ENCODE measurements at regions not wholly inside any gene's neighbourhood (a gene's known extent, or its start where the extent isn't known, plus 50 kb on each side); places are given as distances from the start of the nearest gene placed in this dataset.

- TF ChIP-seq, protein P1, sequence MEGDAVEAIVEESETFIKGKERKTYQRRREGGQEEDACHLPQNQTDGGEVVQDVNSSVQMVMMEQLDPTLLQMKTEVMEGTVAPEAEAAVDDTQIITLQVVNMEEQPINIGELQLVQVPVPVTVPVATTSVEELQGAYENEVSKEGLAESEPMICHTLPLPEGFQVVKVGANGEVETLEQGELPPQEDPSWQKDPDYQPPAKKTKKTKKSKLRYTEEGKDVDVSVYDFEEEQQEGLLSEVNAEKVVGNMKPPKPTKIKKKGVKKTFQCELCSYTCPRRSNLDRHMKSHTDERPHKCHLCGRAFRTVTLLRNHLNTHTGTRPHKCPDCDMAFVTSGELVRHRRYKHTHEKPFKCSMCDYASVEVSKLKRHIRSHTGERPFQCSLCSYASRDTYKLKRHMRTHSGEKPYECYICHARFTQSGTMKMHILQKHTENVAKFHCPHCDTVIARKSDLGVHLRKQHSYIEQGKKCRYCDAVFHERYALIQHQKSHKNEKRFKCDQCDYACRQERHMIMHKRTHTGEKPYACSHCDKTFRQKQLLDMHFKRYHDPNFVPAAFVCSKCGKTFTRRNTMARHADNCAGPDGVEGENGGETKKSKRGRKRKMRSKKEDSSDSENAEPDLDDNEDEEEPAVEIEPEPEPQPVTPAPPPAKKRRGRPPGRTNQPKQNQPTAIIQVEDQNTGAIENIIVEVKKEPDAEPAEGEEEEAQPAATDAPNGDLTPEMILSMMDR (IDR thresholded peaks at IDR 0.05): no peak
- TF ChIP-seq EZH2 (IDR thresholded peaks at IDR 0.05; ENCODE audit: borderline replicate concordance, insufficient read depth, low read depth, low read length, poor library complexity, severe bottlenecking): no peak
Observed at GRCh38 chr2:49241501-49241900, 87.2 kb upstream of the FSHR start.

Data from B cell (primary cell).